ENCODE measurements at regions not wholly inside any gene's neighbourhood (a gene's known extent, or its start where the extent isn't known, plus 50 kb on each side); places are given as distances from the start of the nearest gene placed in this dataset.
A peak's percentile ranks its signal among the peaks of the same experiment; 100 is the strongest.
"Not testable (repeated sequence)": the region's sequence is repeated elsewhere in the genome, so short reads cannot be mapped to it uniquely, and the experiment has no call there.

DNA sequence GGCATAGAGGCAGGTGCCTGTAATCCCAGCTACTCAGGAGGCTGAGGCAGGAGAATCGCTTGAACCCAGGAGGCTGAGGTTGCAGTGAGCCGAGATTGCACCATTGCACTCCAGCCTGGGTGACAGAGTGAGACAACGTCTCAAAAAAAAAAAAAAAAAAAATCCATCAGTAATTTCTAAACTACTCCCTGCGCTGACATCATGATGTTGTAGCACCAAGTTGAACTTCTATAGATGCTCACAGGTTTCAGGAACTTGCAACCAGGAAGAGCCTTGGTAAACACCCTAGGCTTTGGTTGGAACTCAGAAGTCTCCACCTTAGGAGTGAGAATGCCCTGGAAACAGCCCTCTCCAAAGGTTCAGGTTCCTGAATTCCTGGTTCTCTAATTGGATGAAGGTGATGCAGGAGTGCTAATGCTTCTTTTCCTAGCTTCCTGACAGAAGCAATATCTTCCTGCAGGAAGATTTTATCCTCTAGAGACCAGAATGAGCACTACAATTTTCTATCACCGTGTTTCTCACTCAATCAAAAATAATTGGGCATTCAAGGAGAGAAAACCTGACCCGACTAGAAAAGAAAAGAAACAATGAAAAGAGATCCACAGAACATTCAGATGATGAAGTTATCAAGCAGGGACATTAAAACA, 469.6 kb downstream of the GADD45G start:
- no peak for DNase-seq

DNA sequence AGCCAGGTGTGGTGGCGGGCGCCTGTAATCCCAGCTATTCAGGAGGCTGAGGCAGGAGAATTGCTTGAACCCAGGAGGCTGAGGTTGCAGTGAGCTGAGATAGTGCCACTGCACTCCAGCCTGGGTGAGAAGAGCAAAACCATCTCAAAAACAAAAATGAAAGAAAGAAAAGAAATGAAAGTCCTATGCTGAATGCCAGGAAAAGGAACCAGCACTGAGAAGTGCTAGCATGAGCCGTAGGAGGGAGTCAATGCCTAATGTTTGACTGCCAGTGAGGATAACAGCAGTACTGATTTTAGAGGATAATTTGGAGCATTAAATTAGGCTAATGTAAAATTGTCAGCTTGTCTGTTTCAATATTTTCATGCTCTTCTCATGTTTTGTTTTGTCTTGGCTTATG, 472.8 kb downstream of the GADD45G start:
- not testable (repeated sequence) for DNase-seq

DNA sequence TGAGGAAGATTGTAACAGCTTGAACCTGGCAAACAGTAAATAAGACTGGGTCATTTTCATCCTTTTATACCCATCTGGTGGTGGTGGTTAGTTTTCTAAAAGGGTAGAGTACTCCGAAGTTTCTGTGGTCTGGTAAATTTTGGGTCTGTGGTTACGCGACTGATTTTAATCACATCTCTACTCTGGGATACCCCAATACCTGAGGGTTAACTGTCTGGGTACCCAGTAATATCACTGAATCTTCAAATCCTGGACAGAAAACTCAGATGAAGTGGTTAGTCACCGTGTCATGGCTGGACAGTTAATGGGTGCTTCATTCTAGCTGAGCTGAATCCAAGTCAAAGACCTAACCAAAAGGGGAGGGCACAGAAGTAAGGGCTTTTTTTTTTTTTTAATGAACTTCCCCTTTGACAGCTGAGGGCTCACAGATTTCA, 474.2 kb downstream of the GADD45G start:
- no peak for DNase-seq

DNA sequence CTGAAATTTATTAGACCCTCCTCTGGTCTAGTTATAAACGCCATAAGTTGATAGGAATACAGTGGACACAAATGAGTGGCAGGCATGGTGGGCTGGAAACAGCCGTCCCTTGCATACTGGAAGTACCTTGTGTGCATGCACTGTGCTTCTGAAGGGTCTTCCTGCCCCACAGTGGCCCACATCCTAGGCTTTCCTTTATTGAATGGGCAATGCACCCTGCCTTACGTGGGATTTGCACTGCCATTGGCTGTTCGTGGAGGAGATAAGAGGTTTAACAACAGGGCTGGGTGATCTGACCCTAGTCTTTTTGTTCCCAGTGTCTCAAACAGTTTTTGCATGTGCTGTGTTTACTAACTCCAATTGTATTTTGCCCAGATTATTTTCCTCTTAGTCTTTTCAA, 480.8 kb downstream of the GADD45G start:
- no peak for DNase-seq

DNA sequence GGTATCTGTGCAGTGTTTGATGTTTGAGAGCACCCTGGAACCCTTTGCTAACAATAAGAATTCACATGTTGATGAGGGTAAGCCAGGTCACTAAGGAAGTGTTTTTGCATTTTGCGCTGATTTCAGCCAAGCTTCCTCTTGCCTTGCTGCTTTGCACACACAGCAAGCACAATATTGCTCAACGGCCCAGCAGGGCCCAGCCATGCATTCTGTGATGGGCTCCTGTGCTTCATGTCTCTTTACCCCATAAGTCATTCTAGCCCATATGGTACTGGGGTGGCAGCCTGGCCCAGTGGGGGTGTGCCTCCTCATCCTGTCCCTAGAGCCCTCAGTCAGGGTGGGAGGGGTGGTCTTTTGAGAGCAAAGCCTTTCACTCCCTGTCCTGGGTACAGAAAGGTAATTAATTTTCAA, 481.3 kb downstream of the GADD45G start:
- DNase-seq: no peak

DNA sequence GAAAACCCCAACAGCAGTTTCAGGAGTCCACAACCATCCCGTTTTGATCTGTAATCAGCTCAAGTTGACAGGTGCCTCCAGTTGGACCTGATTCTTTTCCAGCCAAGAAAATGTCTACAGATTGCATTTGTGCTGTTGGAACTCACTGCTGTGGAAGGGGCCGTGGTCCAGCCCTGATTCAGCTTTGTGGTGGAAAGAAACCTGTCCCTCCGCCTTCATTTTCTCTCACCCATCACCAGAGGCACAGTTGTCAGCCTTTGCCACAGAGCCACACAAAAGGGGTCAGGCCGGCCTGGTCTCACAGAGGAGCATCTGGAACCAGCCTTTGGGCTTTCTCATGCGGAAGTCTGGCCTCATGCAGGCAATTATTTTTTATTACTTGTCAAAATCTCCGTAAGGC, 483.6 kb downstream of the GADD45G start:
- DNase-seq: no peak

DNA sequence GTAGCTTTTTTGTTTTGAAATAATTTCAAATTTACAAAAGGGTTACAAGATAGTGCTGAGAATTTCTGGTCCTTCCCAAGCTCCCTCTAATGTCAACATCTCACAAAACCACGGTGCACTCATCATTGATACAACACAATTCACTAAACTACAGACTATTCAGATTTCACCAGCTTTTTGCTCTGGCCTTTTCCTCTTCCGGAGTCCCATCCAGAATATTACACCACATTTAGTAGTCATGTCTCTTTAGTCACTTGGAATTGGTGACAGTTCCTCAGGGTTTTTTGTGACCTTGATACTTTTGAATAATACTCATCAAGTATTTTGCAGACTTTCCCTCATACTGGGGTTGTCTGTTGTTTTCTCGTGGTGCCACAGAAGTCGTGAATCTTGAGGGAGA, 484.0 kb downstream of the GADD45G start:
- no peak for DNase-seq

DNA sequence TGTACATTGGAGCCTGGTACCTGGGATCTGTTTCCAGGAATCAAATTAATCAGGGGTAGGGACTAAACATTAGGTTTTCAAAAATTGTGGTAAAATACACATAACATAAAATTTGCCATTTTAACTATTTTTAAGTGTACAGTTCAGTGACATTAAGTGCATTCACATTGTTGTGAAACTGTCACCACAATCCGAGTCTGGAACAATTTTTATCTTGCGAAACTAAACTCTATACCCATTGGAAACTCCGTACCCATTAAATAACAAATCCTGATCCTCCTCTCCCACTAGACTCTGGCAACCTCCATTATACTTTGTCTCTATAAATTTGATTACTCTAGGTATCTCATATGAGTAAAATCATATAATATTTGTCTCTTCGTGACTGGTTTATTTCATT, 486.2 kb downstream of the GADD45G start:
- no peak for DNase-seq

DNA sequence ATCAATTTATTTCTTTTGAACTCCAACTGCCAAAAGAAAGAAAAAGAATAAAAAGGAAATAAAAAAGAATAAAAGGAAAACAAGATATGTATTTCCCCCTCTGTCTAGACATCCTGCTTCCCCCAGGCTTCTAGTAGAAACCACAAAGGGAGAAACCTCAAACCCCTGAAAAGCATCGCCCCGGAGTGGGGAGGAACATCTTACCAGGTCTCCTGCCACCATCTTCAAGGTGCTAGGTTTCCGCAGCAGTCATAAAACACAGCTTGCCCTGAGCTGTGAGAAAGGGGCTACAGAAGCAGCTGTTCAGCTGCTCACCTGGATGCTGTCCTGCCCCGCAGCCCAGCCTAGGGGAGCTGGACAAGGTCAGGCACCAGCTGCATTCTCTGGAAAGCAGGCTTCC, 487.7 kb downstream of the GADD45G start:
- DNase-seq: peak; percentile 52

DNA sequence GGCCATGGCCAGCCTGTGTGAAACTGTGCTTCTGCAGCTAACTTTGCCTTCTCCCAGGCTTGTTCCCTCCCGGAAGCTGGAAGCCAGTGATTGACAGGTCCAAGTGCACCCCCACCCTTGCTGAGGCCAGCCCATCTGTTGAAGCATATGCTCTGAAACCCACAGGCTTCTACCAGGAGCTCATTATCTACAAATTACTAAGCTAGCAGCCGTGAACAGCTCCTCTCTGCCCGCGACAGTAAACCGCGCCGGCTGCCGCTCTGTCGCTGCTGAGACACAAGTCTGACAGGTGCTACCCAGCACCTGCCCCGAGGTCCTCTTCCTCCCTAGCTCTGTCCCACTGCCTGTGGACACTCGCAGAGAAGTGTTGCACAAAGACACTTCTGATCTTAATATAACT, 490.9 kb downstream of the GADD45G start:
- no peak for DNase-seq

DNA sequence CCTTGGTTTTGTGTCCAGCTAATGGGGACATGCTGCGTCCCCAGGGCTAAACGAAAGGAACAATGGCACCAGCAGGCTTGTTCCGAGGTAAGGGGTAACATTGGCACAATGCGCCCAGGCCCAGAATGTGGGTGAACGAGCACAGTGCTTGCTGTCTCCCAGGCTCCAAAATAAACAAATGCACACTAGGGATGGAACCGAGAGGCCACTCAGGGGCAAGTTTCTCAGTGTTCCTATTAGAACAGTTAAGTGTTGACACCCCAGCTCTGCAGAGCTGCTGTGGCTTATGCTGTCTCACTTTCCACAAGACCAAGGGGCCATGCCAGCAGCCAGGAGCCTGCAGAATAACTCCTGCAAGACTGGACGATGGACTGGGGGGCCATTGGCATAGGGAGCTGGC, 492.4 kb downstream of the GADD45G start:
- DNase-seq: no peak

DNA sequence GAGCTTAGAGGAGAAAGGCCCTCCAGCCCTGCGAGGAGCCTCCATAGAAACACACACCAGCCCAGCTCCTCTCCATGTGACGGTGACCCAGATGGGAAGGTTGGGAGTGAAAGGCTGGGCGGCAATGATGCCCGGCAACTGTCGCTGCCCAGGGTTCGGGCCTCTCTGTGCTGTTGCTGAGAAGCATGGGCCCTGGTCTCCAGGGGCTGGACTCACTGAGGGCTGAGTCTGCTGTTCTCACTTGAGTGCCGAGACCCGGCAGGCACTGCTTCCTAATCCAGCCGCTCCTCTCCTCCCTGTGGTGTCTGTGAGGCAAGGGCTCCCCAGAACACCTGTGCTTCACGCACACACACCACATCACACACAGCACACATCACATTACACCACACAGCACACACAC, 493.6 kb downstream of the GADD45G start:
- DNase-seq: no peak

DNA sequence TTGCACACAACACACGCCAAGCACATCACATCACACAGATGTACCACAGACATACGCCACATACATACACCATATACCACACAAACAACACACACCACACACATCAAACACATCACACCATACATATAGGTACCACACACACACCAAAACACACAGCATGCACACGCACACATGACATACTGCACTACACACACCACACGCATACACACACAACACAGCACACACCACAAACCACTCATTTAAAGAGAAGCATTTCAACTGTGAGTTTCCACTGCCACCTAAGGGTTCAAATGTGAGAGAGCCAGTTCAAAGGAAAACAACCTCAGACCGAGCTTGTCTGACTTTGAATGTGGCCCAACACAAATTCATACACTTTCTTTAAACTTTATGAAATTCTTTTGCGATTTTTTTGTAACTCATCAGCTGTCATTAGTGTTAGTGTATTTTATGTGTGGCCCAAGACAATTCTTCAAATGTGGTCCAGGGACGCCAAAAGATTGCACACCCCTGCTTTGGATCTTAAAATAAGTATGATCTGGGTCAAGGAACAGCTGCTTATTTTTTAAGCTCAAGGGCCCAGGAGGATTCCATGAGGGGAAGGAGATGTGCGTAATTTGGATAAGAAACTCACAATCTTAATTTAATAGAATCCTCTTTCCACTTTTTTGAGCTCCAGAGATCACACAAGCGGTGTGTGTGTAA, 494.6 kb downstream of the GADD45G start:
- no peak for DNase-seq

DNA sequence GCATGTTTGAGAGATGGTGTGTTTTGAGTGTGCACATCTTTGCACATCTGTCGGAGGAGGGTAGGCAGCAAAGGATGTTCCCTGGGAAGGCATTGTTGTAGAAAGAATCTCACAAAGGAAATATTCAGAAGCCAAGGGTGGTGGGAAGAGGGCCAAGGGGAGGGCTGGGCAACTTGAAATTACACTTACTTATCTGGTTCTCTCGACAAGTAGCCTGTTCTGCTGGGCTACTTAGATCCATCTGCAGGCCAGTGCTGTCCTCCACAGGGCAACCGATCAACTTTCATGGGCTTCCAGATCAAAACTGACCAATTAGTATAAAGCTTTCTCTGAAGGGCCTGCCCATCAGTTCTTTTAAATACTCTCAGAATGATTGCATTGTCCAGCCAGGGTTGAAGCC, 495.2 kb downstream of the GADD45G start:
- DNase-seq: no peak

DNA sequence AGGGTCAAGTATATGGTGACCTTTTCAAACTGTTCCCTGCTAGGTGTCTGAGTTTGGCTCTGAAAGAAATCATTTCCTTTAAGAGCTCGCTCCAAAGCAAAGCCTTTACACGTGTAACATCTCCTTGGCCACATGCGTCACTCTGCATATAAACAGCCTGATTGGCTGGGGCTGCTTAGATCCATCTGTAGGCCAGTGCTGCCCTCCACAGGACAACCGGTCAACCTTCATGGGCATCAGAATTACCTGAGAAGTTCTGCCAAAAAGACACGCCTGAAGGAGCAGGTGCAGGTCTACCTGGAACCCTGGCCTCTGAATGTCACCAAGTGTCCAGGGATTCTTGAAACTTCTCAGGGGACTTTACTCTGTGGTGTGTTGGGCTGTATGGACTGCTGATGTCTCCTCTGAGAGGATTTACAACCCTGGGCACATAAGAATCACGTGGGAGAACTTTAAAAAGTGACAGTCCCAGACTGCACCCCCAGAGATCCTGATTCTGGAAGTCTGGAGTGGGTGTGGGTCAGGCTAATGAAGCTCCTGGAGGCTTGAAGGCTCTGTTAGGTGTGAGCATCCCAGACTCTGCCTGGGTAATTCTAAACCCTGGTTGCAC, 497.6 kb downstream of the GADD45G start:
- DNase-seq: peak; percentile 81

DNA sequence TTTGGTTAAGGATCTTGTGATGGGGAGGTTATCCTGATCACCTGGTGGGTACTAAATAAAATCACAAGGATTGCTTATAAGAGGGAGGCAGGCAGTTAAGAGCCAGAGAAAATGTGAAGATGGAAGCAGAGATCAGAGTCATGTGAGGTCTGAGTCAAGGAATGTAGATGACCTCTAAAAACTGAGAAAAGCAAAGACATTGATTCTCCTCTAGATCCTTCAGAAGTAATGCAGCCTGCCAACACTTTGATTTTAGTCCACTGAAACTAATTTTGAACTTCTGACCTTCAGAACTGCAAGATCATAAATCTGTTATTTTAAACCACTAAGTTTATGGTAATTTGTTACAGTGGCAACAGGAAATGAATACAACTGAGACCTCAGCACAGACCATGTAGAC, 499.0 kb downstream of the GADD45G start:
- no peak for DNase-seq

DNA sequence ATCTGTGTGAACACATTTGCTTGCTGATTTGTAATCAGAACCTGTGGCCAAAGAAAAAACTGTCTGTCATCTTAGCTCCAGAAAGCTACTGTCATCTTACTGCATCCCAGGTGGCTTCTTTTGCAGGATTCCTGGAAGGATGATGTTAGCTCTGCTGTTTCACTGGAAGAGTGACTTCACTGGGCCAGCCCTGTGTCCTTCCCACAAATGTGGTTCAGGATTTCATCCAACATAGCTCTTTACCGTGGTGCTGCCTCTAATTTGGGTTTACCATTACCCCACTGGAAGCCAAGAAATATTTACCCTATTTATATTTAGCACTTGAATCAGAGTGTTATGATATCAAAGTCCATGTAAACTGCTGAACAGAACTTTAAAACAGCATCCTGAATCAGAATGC, 501.0 kb downstream of the GADD45G start:
- no peak for DNase-seq

DNA sequence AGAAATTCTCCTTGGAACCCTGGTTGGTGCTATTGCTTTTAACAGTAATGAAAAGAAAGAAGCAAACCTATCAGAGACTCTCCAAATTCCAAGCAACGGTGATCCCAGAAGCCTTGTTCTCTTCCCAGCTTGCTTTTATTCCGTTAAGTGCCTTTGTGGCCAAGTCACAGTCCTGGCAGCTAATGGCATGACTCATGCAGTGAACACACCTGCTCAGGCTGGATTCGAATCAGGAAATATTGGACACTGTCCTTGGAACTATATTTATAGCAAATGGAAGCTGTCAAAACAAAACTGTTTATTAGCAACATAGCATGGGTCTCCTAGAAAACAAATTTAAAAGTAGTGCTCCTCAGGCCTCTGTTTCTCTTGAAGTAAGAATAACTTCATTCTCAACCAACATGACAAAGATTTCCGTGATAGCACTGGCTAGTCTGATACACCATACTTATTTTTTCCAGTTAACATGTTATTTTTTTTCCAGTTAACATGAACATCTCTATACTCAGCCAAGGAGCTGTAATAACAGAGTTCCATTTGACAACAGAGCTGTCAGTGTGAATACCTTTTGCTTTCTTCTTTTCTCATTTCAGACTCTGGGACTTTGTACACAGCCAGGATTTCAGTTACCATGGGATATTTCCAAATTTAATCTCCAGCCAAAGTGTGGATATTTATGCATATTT, 502.4 kb downstream of the GADD45G start:
- no peak for DNase-seq

DNA sequence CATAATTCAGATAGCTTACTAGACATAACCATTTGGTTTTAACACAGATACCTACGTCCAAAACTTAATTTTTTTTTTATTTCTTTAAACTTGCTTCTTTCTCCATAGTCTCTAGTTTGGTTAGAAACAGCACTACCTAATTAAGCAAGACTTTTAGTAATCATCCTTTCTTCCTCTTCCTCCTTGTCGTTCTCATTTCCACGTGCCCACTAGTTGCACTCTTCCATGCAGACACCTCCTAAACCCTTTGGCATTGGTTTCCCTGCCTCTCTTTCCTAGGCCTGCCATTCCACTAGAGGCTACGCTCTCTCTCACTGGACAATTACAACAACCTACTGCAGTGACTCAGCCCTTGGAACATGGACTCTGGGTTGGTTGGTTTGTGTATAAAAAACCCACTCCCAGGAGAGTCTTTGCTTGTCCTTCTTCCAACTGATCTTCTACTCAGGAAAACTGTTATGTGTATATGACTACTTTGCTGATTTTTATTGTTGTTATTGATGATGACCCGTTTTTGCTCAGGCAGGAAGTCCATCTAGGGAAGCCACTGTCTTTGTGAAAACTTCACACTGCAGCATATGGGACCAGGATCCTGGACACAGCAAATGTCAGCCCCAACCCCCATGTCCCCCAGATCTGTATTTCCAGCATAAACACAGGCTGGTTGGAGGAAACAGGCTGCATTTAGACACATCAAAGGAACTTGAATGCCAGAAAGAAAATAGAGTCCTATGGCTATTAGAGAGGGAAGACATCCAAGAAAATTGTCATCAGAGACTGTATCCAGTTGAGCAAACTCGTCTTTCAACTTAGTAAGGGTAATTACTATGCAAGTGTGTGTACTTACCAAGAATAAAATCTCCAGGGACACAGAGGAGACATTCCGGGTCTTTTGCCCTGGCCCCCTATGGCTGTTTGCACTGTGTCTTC, 503.2 kb downstream of the GADD45G start:
- DNase-seq: no peak

DNA sequence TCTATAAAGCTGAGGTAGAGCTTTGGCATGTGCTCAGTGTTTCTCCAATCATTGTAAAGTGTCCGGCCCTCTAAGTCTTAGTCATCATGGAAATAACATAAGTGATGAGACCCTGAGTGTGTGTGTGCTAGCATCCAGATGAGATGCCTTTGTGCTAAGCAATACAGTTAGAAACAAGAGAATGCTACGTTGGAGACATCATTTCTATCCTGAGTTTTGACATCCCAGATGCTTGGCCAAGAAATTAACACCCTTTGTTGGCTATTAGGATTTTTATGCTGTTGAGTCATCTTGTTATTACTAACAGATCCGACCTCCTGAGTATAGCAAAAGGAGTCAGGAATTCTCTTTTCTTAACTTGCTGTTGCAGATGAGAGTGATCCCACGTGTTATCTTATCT, 508.0 kb downstream of the GADD45G start:
- DNase-seq: no peak

DNA sequence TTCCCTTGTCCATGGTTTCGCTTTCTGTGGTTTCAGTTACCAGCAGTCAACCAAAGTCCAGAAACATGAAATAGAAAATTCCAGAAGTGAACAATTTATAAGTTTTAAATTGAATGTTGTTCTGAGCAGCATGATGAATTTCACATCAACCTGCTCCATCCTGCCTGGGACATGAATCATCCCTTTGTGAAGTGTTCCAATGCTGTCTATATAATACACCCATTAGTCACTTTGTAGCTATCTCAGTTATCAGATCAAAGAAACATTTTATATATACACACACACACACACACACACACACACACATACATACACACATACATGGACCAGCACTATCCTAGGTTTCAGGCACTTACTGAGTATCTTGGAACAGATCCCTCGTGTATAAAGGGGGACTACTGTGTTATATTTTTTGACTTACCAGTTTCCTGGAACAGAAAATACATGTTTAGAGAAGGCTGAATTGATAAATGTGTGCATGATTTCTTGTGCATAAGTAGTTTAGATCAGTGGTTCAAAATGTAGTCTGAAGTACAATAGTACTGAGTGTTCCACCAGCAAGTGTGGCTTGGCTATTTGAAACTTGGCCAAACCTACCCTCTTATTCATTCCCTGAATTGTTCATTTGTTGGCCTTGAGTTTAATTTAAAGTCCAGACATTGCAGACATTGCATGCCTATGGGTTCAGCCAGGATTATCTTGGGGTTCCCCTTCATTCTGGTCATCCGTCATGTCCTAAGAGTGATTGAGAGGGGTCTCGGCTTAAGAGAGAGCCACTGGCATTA, 510.0 kb downstream of the GADD45G start:
- no peak for DNase-seq

DNA sequence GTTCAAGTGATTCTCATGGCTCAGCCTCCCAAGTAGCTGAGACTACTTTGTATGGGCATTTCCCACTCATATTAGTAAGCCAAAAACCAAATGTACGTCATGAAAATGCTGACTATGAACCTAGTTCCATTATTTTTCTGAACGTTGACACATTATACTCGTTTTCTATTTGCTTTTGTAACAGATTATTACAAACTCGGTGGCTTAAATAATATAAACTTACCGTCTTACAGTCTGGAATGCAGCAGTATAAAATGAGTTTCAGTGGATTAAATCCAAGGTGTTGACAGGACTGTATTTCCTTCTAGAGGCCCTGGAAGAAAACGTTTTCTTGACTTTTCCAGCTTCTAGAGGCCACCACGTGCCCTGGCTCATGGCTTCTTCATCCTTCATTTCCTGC, 517.0 kb downstream of the GADD45G start:
- no peak for DNase-seq
